ENCODE measurements at regions not wholly inside any gene's neighbourhood (a gene's known extent, or its start where the extent isn't known, plus 50 kb on each side); places are given as distances from the start of the nearest gene placed in this dataset.

GRCh38 chr3:14597266-14597665 lies 54.3 kb upstream of the CCDC174 start (continued):
- TF ChIP-seq MAX (IDR thresholded peaks at IDR 0.05) (no peak), KDM5A (IDR thresholded peaks at IDR 0.05; ENCODE audit: low read length) (no peak), E2F6 (IDR thresholded peaks at IDR 0.05) (no peak), GABPA (IDR thresholded peaks at IDR 0.05; ENCODE audit: borderline replicate concordance, insufficient read depth, low read length) (no peak)

Measured in H1 (cell line).